ES-I3 (cell line): ENCODE measurements at regions not wholly inside any gene's neighbourhood (a gene's known extent, or its start where the extent isn't known, plus 50 kb on each side); places are given as distances from the start of the nearest gene placed in this dataset.
"Not testable (repeated sequence)": the region's sequence is repeated elsewhere in the genome, so short reads cannot be mapped to it uniquely, and the experiment has no call there.

Experiments used
- H3K36me3 ChIP-seq: 2 replicates; pipeline ENCODE4 v1.6.1; 2013; ENCODE audit warnings: mild to moderate bottlenecking, low read length, control low read depth, moderate library complexity; ENCODE audit not compliant: insufficient read depth
- H3K4me1 ChIP-seq: 2 replicates; pipeline ENCODE4 v1.6.1; 2013; ENCODE audit warnings: mild to moderate bottlenecking, control low read depth, low read length; ENCODE audit not compliant: insufficient read depth
- H3K9ac ChIP-seq: 2 replicates; pipeline ENCODE4 v1.6.1; 2013; ENCODE audit warnings: low read depth, mild to moderate bottlenecking, low read length, moderate library complexity
- H3K9me3 ChIP-seq: 2 replicates; pipeline ENCODE4 v1.6.1; 2013; ENCODE audit warnings: mild to moderate bottlenecking, low read length, moderate library complexity; ENCODE audit not compliant: control insufficient read depth, insufficient read depth

DNA sequence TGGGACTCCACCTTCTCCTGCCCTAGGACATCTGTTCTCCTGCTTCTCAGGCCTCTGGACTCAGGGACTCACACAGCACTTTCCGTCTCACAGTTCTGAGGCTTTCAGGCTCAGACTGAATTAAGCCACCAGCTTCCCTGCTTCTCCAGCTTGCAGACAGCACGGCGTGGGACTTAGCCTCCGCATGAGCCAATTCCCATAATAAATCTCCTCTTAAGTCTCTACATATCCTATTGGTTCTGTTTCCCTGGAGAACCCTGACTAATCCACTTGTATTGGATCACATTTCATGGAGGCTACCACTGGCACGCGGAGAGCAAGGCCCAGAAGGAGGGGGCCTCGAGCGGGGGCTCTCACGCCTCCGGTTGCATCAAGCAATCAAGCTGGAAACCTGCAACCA, 1313.6 kb downstream of the TBC1D22A start:
- H3K36me3 ChIP-seq = no peaks in the 10 kb centered on the region
- no peaks in the 10 kb centered on the region for H3K9me3 ChIP-seq
- H3K9ac ChIP-seq = no peak overlapping the region
- peaks cover 14% of the 10 kb centered on the region for H3K4me1 ChIP-seq

DNA sequence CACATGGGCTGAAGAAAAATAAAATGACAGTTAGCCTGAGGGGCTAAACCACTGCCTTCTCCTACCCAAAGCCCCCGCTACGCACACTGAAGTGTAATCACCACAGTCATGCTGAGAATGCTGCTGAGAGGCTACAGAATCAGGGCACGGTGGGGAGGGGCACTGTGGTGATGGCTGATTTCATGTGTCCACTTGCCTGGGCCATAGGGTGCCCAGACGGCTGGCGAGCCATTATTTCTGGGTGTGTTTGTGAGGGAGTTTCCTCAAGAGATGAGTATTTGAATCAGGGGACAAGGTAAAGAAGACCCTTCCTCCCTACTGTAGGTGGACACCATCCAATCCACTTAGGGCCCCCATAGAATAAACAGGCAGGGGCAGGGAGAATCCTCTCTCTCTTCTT, 1313.2 kb downstream of the TBC1D22A start:
- Histone ChIP-seq H3K9ac (no peak overlapping the region), H3K4me1 (peaks cover 18% of the 10 kb centered on the region), H3K36me3 (no peaks in the 10 kb centered on the region), H3K9me3 (no peaks in the 10 kb centered on the region)

DNA sequence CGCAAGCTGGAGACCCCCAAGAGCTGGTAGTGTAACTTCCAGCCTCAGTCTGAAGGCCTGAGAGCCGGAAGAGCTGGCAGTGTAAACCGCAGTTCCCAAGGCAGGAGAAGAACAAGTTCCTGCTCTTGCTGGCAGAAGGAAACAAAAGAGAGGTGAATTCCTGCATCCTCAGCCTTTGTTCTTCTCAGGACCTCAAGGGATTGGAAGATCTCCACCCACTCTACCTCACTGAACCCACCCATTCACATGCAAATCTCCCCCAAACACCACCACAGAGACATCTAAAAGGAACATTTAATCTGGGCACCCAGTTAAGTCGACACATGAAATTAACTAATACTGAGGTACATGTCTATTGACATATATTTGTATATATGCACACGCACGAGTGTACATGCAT, 1310.3 kb downstream of the TBC1D22A start:
- no peak overlapping the region for H3K9ac ChIP-seq
- H3K4me1 ChIP-seq = peaks cover 19% of the 10 kb centered on the region
- H3K36me3 ChIP-seq = no peaks in the 10 kb centered on the region
- H3K9me3 ChIP-seq = no peaks in the 10 kb centered on the region

DNA sequence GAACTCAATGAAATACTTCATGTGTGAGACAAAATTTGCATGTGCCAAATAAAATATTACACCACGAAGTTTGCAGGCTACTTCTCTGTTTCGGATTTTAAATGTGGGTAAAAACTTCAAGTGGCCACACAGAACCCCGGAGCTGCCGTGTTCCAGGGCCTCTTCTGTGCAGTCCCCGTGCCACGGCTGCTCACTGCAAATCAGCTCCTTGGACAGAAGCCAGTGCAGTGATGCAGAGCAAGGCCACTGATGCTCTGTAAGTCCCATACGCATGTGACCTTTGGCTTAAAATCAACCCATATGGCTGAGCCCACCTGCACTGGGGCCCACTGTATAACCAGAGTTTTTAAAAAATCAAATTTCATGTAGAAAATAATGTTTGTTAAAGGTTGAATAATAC, 1309.4 kb downstream of the TBC1D22A start:
- no peaks in the 10 kb centered on the region for H3K9me3 ChIP-seq
- peaks cover 19% of the 10 kb centered on the region for H3K4me1 ChIP-seq
- H3K36me3 ChIP-seq = no peaks in the 10 kb centered on the region
- H3K9ac ChIP-seq = no peak overlapping the region

DNA sequence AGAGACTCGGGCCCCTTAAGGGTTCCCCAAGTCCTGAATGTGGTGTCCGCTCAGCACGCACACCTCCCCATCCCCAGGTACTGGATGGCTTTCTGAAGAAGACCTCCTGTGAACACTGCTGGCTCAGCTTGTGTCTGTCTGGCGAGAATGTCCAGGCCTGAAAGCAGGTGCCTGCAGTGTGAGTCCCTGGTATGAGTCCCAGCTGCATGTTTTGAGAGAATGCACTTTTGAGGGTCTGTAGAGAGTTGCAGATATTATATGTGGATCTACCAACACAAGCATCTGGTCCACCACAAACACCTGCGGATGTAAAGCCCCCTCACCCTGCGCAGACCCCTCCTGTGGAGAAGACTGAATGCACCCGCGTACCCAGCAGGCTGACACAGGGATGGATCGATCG, 1308.9 kb downstream of the TBC1D22A start:
- no peaks in the 10 kb centered on the region for H3K9me3 ChIP-seq

DNA sequence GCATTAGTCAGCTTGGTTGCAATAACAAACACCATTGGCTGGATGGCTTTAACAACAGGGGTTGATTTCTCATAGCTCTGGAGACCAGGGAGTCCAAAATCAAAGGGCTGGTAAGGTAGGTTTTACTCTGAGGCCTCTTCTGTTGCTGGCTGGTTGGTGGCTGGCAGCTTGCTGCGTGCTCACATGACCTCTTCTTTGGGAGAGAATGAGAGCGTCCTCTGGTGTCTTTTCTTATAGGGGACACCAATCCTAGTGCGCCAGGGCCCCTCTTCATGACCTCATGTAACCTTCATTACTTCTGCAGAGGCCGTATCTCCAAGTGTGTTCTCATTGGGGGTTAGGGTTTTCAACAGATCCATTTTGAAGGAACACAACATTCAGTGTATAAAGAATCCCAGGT, 1308.3 kb downstream of the TBC1D22A start:
- Histone ChIP-seq H3K9me3 (no peaks in the 10 kb centered on the region), H3K4me1 (peaks cover 19% of the 10 kb centered on the region), H3K36me3 (no peaks in the 10 kb centered on the region), H3K9ac (no peak overlapping the region)

More for the DNA sequence above, 1308.9 kb downstream of the TBC1D22A start:
- H3K4me1 ChIP-seq = peaks cover 19% of the 10 kb centered on the region
- H3K36me3 ChIP-seq = no peaks in the 10 kb centered on the region
- H3K9ac ChIP-seq = no peak overlapping the region

- Histone ChIP-seq H3K4me1 (peaks cover 19% of the 10 kb centered on the region), H3K9me3 (no peaks in the 10 kb centered on the region), H3K36me3 (no peaks in the 10 kb centered on the region), H3K9ac (no peak overlapping the region)
These were observed 1307.6 kb downstream of the TBC1D22A start for GRCh38 chr22:48070083-48070482.

DNA sequence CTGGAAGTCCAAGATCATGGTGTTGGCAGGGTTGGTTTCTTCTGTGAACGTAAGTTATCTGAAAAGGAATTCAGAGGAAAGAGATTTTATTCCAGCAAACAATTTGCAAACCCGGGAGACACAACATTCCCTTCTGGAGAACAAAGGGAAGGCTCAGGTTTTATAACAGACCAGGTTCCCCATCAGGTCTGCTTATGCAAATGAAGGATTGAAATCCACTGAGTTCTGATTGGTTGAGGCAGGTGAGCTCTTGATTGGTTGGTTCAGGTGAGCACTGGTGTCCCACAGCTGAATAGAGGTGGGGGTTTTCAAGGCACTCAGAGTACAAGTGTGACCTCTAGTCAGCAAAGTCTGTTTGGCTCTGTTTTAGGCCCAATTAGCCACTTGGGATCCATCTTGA, 1306.8 kb downstream of the TBC1D22A start:
- H3K9ac ChIP-seq = no peak overlapping the region
- H3K36me3 ChIP-seq = no peaks in the 10 kb centered on the region
- H3K4me1 ChIP-seq = peaks cover 19% of the 10 kb centered on the region
- H3K9me3 ChIP-seq = no peaks in the 10 kb centered on the region

DNA sequence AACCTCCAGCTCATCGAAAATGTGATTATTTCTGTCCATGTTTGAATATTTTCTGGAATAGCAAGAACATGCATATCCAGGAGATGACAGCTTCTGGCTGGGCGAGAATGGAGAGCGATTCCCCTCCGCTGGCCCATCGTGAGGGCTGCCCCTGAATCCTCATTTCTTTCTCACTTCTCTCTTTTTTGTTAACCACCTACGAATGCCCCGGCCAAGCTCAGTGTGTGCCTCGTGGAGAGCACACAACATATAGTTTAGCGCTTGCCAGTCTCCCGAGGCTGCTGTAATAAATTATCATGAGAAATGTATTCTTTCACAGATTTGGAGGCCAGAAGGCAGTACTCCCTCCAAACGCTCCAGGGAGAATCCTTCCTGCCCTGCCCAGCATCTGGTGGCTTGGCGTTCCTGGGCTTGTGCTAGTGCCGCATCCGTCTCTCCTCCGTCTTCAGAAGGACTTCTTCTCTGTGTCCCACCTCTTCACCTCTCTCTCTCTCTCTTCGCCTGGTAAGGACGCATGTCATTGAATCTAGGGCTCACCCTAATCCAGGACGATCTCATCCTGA, 1306.0 kb downstream of the TBC1D22A start:
- Histone ChIP-seq H3K36me3 (no peaks in the 10 kb centered on the region), H3K9ac (no peak overlapping the region), H3K4me1 (peaks cover 17% of the 10 kb centered on the region), H3K9me3 (no peaks in the 10 kb centered on the region)

DNA sequence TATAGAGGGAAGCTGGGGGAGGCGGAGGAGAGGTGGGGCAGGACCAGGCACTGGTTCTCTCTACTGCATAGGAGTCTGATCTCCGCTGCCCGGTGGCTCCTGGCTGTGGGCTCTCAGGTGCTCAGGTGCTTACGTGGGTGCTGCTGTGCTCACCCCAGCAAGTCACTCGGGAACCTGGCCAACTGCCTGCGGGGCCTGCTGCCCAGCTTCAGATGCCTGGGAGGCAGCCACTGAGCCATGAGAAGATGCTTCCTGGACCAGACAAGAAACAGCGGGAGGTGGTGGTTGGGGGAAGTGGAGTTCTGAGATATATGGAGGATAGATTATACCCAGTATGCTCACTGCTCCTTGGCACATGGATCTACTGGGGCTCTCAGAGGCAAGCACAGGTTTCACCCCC, 1303.4 kb downstream of the TBC1D22A start:
- Histone ChIP-seq H3K9ac (no peak overlapping the region), H3K9me3 (no peaks in the 10 kb centered on the region), H3K4me1 (peaks cover 4% of the 10 kb centered on the region)

DNA sequence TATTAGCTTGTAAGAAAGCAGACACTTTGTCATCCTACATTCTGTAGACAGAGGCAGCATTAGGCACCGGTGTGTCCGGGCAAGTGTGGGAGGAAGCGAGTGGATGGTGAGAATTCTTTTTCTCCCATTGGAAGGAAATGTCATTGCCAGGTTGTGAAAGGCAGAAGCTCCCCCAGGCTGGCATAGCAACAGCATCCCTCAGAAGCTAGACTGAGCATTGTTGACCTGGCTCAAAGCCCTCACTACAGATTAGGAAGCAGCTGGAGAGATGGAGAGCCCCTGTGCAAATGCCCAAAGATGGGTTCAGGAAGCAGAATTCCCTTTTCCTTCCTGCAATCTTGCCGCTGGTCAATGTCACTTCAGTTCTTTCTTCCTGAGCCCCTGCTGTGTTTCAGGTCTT, 1299.3 kb downstream of the TBC1D22A start:
- Histone ChIP-seq H3K9ac (no peak overlapping the region), H3K36me3 (no peaks in the 10 kb centered on the region), H3K4me1 (no peaks in the 10 kb centered on the region), H3K9me3 (no peaks in the 10 kb centered on the region)

More for the DNA sequence above, 1303.4 kb downstream of the TBC1D22A start:
- H3K36me3 ChIP-seq = no peaks in the 10 kb centered on the region

DNA sequence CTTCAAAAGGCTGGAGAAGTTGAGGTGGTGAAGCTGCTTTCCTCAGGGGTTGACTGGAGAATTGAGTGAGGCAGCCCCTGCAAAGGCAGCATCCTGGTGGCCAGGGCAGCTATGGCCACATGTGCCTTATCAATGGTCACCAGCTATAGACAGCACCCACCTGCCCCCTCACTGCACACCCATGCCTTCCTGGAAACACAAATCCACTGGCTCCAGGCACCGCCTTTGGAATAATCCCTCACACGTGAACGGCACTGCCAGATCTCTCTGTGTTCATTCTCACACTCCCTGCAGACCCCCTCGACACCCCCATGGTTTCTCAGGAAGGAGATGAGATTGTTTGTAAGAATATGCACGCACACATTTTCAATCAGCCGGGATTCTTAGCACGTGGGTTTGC, 1297.8 kb downstream of the TBC1D22A start:
- Histone ChIP-seq H3K9ac (no peak overlapping the region), H3K9me3 (no peaks in the 10 kb centered on the region), H3K4me1 (no peaks in the 10 kb centered on the region), H3K36me3 (no peaks in the 10 kb centered on the region)

GRCh38 chr22:48059521-48059920, 1297.1 kb downstream of the TBC1D22A start:
- H3K9ac ChIP-seq, H3K9me3 ChIP-seq, H3K4me1 ChIP-seq, H3K36me3 ChIP-seq: not testable (repeated sequence)

GRCh38 chr22:48057116-48057835, 1294.8 kb downstream of the TBC1D22A start:
- Histone ChIP-seq H3K36me3 (no peaks in the 10 kb centered on the region), H3K4me1 (no peaks in the 10 kb centered on the region), H3K9ac (no peak overlapping the region), H3K9me3 (no peaks in the 10 kb centered on the region)

DNA sequence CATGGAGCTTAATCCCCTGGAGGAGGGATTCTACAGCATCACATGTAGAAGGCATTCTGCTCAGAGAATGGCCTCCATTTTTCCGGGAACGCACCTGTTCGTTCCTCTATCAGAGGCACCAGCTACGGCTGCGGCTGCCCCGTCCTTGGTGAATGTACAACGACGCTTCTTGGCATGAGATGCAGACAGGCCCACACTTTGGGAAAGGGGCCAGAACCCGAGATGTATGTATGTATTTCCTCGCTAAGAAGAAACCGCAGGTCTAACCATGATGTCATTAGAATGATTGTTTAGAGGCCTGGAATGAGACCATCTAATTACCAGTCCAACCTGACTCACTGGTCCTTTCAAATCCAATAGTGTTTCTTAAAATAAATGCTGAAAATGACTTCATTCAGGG, 1293.4 kb downstream of the TBC1D22A start:
- Histone ChIP-seq H3K36me3 (no peaks in the 10 kb centered on the region), H3K4me1 (no peaks in the 10 kb centered on the region), H3K9ac (no peak overlapping the region), H3K9me3 (no peaks in the 10 kb centered on the region)
